Colonic mucosa (tissue), 4 donors: ENCODE measurements at regions not wholly inside any gene's neighbourhood (a gene's known extent, or its start where the extent isn't known, plus 50 kb on each side); places are given as distances from the start of the nearest gene placed in this dataset.

ENCODE experiments used
- DNase-seq: peaks from one replicate; pipeline ENCODE4 v3.0.0-alpha.2; 2020
- H3K27ac ChIP-seq: fragments of 200-600 bp; one replicate; pipeline ENCODE4 v1.8.0; 2021
- H3K27me3 ChIP-seq: fragments of 200-600 bp; one replicate; pipeline ENCODE4 v1.8.0; 2021
- H3K36me3 ChIP-seq: fragments of 200-600 bp; one replicate; pipeline ENCODE4 v1.8.0; 2021
- H3K4me1 ChIP-seq: fragments of 200-600 bp; one replicate; pipeline ENCODE4 v1.8.0; 2021; ENCODE audit warnings: mild to moderate bottlenecking
- H3K4me3 ChIP-seq: fragments of 200-600 bp; one replicate; pipeline ENCODE4 v1.8.0; 2021
- H3K9ac ChIP-seq, 2 donors: one replicate each; pipeline ENCODE4 v1.7.0; 2013; ENCODE audit warnings: control low read depth in 2 of 2, low read depth in 2 of 2, low read length in 2 of 2
- H3K9me3 ChIP-seq: fragments of 200-600 bp; one replicate; pipeline ENCODE4 v1.8.0; 2021
- intact Hi-C: fragments of 100-400 bp; cut with DNase I; formaldehyde crosslinking; loops from one replicate; pipeline ENCODE4 v1.14.1; 2022
- TF ChIP-seq, protein P1 (sequence below): fragments of 200-600 bp; IDR thresholded peaks from one replicate; pipeline ENCODE4 v1.8.0; 2022; ENCODE audit warnings: antibody characterized with exemption, mild to moderate bottlenecking
- donor health status: healthy.
- donor health status: DM: no; HTN: no; CAD: no.
- donor health status: DM: no; HTN: no; CAD: no.

DNA sequence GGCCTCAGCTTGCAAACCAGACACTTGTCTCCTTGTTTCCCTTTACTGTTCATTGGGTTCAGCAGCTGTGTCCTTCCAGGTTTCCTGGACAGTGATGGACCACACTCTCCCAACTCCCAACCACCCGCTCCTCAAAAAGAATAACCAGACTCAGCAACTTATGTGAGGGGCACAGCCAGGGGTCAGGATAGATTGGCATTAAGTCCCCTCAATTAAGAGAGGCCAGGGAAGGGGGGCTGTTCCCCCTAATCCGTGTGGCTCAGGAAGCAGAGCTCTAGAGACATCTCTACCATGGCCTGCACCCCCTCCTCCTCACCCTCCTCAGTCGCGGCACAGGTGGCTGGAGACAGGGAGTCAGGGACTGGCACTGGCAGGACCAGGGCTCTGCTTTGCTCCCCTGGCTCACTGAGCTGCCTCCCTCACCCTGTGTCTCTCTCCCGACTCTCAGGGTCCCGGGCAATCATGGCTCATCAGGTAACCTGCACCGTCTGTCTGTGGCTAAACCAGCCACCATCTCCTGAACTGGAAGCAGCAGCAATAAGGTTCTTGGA, 111.7 kb downstream of the ZNF280B start:
- H3K9ac ChIP-seq: no peak overlapping the region
- no peaks in the 10 kb centered on the region for H3K9me3 ChIP-seq
- DNase-seq: no peak
- intact Hi-C loops: loop anchor here (2.0 kb wide), 1 partner anchor 48 kb away; no protein-coding TSS in a partner anchor
- no peak overlapping the region for H3K4me3 ChIP-seq
- H3K27me3 ChIP-seq: no peaks in the 10 kb centered on the region
- no peaks in the 10 kb centered on the region for H3K4me1 ChIP-seq
- TF ChIP-seq, protein P1, sequence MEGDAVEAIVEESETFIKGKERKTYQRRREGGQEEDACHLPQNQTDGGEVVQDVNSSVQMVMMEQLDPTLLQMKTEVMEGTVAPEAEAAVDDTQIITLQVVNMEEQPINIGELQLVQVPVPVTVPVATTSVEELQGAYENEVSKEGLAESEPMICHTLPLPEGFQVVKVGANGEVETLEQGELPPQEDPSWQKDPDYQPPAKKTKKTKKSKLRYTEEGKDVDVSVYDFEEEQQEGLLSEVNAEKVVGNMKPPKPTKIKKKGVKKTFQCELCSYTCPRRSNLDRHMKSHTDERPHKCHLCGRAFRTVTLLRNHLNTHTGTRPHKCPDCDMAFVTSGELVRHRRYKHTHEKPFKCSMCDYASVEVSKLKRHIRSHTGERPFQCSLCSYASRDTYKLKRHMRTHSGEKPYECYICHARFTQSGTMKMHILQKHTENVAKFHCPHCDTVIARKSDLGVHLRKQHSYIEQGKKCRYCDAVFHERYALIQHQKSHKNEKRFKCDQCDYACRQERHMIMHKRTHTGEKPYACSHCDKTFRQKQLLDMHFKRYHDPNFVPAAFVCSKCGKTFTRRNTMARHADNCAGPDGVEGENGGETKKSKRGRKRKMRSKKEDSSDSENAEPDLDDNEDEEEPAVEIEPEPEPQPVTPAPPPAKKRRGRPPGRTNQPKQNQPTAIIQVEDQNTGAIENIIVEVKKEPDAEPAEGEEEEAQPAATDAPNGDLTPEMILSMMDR: no peak
- H3K27ac ChIP-seq: no peak overlapping the region
- H3K36me3 ChIP-seq: no peaks in the 10 kb centered on the region

GRCh38 chr22:22397292-22397870, 111.2 kb downstream of the ZNF280B start:
- Histone ChIP-seq H3K27ac (no peak overlapping the region), H3K9me3 (no peaks in the 10 kb centered on the region), H3K4me3 (no peak overlapping the region), H3K36me3 (no peaks in the 10 kb centered on the region), H3K9ac (no peak overlapping the region), H3K4me1 (no peaks in the 10 kb centered on the region), H3K27me3 (no peaks in the 10 kb centered on the region)
- intact Hi-C loops: loop anchor here (2.0 kb wide), 1 partner anchor 49 kb away; no protein-coding TSS in a partner anchor
- no peak for DNase-seq
- TF ChIP-seq, protein P1: no peak

GRCh38 chr22:22397875-22398524, 110.5 kb downstream of the ZNF280B start:
- DNase-seq: no peak
- no peak overlapping the region for H3K4me3 ChIP-seq
- TF ChIP-seq, protein P1: no peak
- H3K9ac ChIP-seq: no peak overlapping the region
- H3K27me3 ChIP-seq: no peaks in the 10 kb centered on the region
- no peaks in the 10 kb centered on the region for H3K36me3 ChIP-seq
- H3K27ac ChIP-seq: no peak overlapping the region
- no peaks in the 10 kb centered on the region for H3K9me3 ChIP-seq
- no peaks in the 10 kb centered on the region for H3K4me1 ChIP-seq
- intact Hi-C loops: loop anchor here (2.0 kb wide), 1 partner anchor 49 kb away; no protein-coding TSS in a partner anchor

- Histone ChIP-seq H3K9ac (no peak overlapping the region), H3K9me3 (no peaks in the 10 kb centered on the region), H3K27ac (no peak overlapping the region), H3K36me3 (no peaks in the 10 kb centered on the region), H3K27me3 (no peaks in the 10 kb centered on the region), H3K4me1 (no peaks in the 10 kb centered on the region), H3K4me3 (no peak overlapping the region)
- TF ChIP-seq, protein P1: no peak
- DNase-seq: no peak
- intact Hi-C loops: no loop called here
These were observed 109.8 kb downstream of the ZNF280B start for GRCh38 chr22:22398530-22399327.

- DNase-seq: no peak
- intact Hi-C loops: no loop called here
- H3K27me3 ChIP-seq: no peaks in the 10 kb centered on the region
- H3K27ac ChIP-seq: no peak overlapping the region
- H3K4me3 ChIP-seq: no peak overlapping the region
- H3K9ac ChIP-seq: no peak overlapping the region
- H3K4me1 ChIP-seq: no peaks in the 10 kb centered on the region
- no peaks in the 10 kb centered on the region for H3K9me3 ChIP-seq
- TF ChIP-seq, protein P1: no peak
- no peaks in the 10 kb centered on the region for H3K36me3 ChIP-seq
These were observed 108.4 kb downstream of the ZNF280B start for GRCh38 chr22:22400099-22400498.
